ENCODE measurements at regions not wholly inside any gene's neighbourhood (a gene's known extent, or its start where the extent isn't known, plus 50 kb on each side); places are given as distances from the start of the nearest gene placed in this dataset.

DNA sequence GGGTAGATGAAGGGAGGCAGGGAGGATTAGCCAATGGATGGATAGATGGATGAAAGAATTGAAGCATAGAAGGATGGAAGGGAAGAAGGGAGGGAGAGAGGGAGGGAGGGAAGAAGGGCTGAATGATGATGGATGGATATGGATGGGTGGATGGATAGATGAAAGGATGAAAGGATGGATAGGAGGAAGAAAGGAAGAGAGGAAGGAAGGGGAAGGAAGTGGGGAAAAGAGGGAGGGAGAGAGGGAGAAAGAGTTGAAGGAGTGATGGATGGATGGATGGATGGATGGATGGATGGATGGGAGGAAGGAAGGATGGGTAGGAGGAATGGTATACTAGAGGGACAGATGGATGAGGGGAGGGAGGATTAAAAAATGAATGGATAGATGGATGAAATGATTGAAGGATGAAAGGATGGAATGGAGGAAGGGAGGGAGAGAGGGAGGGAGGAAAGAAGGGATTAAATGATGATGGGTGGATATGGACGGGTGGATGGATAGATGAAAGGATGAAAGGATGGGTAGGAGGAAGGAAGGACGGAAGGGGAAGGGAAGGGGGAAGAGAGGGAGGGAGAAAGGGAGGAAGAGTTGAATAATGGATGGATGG, 145.9 kb downstream of the MN1 start:
- DNase-seq: no peak
- TF ChIP-seq, protein P1, sequence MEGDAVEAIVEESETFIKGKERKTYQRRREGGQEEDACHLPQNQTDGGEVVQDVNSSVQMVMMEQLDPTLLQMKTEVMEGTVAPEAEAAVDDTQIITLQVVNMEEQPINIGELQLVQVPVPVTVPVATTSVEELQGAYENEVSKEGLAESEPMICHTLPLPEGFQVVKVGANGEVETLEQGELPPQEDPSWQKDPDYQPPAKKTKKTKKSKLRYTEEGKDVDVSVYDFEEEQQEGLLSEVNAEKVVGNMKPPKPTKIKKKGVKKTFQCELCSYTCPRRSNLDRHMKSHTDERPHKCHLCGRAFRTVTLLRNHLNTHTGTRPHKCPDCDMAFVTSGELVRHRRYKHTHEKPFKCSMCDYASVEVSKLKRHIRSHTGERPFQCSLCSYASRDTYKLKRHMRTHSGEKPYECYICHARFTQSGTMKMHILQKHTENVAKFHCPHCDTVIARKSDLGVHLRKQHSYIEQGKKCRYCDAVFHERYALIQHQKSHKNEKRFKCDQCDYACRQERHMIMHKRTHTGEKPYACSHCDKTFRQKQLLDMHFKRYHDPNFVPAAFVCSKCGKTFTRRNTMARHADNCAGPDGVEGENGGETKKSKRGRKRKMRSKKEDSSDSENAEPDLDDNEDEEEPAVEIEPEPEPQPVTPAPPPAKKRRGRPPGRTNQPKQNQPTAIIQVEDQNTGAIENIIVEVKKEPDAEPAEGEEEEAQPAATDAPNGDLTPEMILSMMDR (IDR thresholded peaks at IDR 0.05): no peak
- no peak for TF ChIP-seq POLR2A (IDR thresholded peaks at IDR 0.05)
- Histone ChIP-seq H3K9me3 (no peaks in the 10 kb centered on the region), H3K27me3 (no peaks in the 10 kb centered on the region), H3K27ac (no peak overlapping the region), H3K36me3 (no peaks in the 10 kb centered on the region), H3K4me1 (no peaks in the 10 kb centered on the region), H3K4me3 (no peak overlapping the region)

DNA sequence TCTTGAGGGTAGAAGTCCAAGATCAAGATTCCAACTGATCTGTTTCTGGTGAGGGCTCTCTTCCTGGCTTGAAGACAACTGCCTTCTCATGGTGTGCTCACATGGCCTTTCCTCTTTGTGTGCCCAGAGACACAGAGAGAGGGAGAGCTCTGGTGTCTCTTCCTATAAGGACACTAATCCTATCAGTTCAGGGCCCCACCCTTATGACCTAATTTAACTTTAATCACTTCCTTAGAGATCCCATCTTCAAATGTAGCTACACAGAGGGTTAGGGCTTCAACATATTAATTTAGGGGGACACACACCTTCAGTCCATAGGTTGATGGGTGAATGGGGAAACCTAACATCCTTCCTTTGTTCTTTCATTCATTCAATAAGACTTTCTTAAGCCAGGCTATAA, 144.6 kb downstream of the MN1 start:
- TF ChIP-seq, protein P1 (IDR thresholded peaks at IDR 0.05): no peak
- TF ChIP-seq POLR2A (IDR thresholded peaks at IDR 0.05): no peak

DNA sequence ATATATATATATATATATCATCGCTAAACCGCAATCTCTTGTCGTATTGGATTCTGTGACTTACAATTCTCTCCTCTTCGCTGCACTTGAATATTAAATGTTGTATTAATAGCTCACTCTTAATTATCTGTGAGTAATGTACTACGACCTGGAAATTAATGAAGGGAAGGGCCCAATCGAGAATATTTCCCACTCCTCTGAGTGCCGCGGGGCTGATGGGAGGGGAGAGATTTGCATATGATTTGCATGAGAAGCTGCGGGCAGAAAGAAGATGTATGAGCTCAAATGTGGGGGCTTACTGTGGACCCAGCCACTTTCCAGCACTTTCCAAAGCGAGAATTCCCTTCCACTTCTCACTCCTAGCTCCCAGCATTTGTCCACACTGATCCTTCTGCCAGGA, 141.2 kb downstream of the MN1 start:
- Histone ChIP-seq H3K27me3 (no peaks in the 10 kb centered on the region), H3K36me3 (no peaks in the 10 kb centered on the region), H3K4me3 (no peak overlapping the region), H3K9me3 (no peaks in the 10 kb centered on the region), H3K4me1 (peaks cover 0 to 6% (median 0%) of the 10 kb centered on the region in 4 donors), H3K27ac (no peak overlapping the region)
- no peak for DNase-seq
- no peak for TF ChIP-seq POLR2A (IDR thresholded peaks at IDR 0.05)
- TF ChIP-seq, protein P1 (IDR thresholded peaks at IDR 0.05): no peak

More for the DNA sequence above, 144.6 kb downstream of the MN1 start:
- Histone ChIP-seq H3K27ac (no peak overlapping the region), H3K9me3 (no peaks in the 10 kb centered on the region), H3K36me3 (no peaks in the 10 kb centered on the region), H3K4me3 (no peak overlapping the region), H3K27me3 (no peaks in the 10 kb centered on the region), H3K4me1 (no peaks in the 10 kb centered on the region)
- no peak for DNase-seq

DNA sequence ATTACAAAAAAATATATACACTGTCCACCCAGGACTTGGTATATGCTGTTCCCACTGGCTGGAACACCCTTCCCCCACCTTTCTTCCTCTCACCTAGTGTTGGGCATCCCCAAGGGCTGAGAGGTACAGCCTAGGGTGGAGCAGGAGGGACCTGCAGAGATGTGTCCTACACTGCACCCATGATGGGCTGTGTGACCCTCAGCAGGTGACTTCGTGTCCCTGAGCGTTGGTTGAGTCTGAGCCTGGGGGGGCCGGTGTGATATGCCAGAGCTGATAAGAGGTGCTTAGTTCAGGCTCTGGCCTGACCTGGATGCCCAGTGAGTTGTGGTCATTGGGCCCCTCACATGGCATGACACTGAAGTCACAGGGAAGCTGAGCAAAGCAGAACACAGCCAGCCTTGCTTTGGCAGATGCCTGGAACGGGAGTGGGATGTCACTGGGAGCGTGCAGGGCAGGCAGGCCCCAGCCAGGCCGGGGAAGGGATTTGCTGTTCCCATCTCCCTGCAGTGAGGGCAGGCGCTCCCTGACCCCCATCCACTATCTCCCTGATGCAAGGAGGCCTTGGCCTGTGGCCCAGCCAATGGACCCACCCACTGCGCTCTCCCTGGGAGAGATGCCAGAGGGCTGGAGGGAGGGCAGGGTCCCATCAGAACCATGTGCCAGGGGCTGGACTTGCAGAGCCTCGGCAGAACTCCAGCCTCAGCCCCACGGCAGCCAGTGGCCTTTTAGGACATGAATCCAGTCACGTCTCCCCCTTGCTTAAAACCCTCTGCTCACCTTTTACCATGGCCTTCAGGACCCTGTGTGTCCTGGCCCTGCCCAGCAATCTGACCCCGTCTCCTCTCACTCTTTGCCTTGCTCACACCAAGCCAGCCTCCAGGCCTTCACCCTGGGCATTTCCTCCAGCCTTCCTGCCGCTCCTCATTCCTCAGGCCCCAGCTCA, 138.9 kb downstream of the MN1 start:
- H3K27ac ChIP-seq: no peak overlapping the region
- no peaks in the 10 kb centered on the region for H3K36me3 ChIP-seq
- no peak overlapping the region for H3K4me3 ChIP-seq
- peaks cover 0 to 6% (median 0%) of the 10 kb centered on the region in 4 donors for H3K4me1 ChIP-seq
- no peaks in the 10 kb centered on the region for H3K9me3 ChIP-seq
- no peaks in the 10 kb centered on the region for H3K27me3 ChIP-seq
- no peak for DNase-seq
- no peak for TF ChIP-seq POLR2A (IDR thresholded peaks at IDR 0.05)
- TF ChIP-seq, protein P1 (IDR thresholded peaks at IDR 0.05): no peak

DNA sequence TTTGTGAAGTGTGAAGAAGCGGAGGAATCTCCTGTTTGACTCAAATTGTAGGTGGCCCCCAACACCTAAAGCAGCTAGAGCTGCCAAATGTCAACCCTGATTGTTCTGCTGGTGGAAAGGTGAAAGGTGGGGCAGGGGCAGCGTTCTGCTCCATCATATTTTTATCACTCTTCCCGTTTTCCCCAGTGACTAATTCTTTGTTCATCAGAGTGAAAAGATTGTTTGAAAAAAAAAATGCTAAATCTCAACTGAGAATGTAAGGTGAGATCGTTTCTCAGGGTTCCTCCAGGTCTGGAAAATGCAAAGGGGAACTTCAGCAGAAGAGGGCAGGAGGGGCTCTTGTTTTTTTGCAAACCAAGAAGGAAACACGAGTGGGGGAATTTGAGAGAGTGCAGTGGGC, 137.7 kb downstream of the MN1 start:
- TF ChIP-seq, protein P1 (IDR thresholded peaks at IDR 0.05): no peak
- TF ChIP-seq POLR2A (IDR thresholded peaks at IDR 0.05): no peak
- Histone ChIP-seq H3K36me3 (no peaks in the 10 kb centered on the region), H3K4me3 (no peak overlapping the region), H3K27me3 (no peaks in the 10 kb centered on the region), H3K27ac (no peak overlapping the region), H3K4me1 (peaks cover 0 to 6% (median 0%) of the 10 kb centered on the region in 4 donors), H3K9me3 (no peaks in the 10 kb centered on the region)
- no peak for DNase-seq

Measured in Peyer's patch (tissue), 4 donors.